ENCODE measurements at regions not wholly inside any gene's neighbourhood (a gene's known extent, or its start where the extent isn't known, plus 50 kb on each side); places are given as distances from the start of the nearest gene placed in this dataset.
A peak's percentile ranks its signal among the peaks of the same experiment; 100 is the strongest.
"Not testable (repeated sequence)": the region's sequence is repeated elsewhere in the genome, so short reads cannot be mapped to it uniquely, and the experiment has no call there.

DNA sequence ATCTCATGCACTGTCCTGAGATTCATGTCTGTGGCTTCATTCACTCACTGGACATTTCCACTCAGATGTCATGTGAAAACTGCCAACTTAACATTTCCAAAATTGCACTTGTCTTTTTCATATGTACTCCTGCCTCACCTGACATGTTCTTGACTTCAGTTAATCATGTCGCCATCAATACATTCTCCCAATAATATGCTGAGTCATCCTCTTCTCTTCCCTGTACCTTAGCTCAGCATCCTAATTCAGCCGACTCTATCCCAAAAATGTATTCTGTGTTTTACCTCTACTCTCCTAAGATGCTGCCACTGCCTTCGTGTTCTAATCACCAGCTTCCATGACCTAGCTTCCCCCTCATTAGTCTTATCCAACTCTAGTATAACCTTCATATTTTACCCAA is 93.9 kb upstream of the GNAI1 start:
- Mint-ChIP-seq H3K27me3 (ENCODE audit: low read depth) (peaks cover 5% of the 10 kb centered on the region), H3K4me1 (ENCODE audit: low read depth) (no peaks in the 10 kb centered on the region), H3K27ac (no peak overlapping the region), H3K36me3 (ENCODE audit: insufficient read depth in 2 of 2) (peaks cover 2 to 5% of the 10 kb centered on the region in 2 donors), H3K9me3 (peaks cover 10 to 11% of the 10 kb centered on the region in 2 donors), H3K4me3 (no peak overlapping the region)
- DNase-seq (no peak), ATAC-seq (replicated peaks in 1 of 2) (no peak)

- no peak for DNase-seq
- Mint-ChIP-seq H3K36me3 (ENCODE audit: insufficient read depth in 2 of 2) (peaks cover 2 to 5% of the 10 kb centered on the region in 2 donors), H3K4me3 (no peak overlapping the region), H3K4me1 (ENCODE audit: low read depth) (no peaks in the 10 kb centered on the region), H3K27ac (no peak overlapping the region), H3K27me3 (ENCODE audit: low read depth) (peaks cover 5% of the 10 kb centered on the region), H3K9me3 (peaks cover 7 to 9% of the 10 kb centered on the region in 2 donors)
- ATAC-seq (replicated peaks in 1 of 2): no peak
Measured at GRCh38 chr7:80040335-80040734, 94.3 kb upstream of the GNAI1 start.

DNA sequence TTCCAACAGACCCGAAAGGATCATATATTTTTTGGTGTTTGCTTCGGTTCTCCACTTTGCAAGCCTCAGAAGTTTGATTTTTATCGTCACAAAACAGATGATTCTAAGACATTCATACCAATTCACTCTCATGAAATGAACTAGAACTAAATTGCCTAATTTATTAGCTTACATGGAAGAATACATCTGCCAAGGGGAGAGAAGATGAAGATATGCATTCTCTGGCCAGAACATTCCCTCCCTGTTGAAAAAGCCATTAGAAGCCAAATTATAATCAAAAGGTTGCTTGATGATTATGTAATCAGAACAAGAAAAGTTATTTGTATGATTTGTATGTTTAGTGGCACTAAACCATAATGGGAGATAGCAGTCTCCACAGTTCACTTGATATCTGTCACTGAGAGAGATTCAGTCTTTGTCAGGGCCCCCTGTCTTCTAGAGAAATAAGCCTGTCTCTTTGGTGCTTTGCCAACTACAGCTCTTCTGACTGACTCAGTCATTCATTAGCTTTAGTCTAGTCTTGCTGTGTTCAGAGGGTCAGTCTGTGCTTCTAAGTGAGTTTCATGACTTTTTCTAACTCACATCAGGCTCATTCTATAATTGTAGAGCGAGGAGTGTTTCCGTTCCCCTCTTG is 95.3 kb upstream of the GNAI1 start:
- H3K27me3 Mint-ChIP-seq (ENCODE audit: low read depth): peaks cover 5% of the 10 kb centered on the region
- no peaks in the 10 kb centered on the region for H3K4me1 Mint-ChIP-seq (ENCODE audit: low read depth)
- no peak overlapping the region for H3K27ac Mint-ChIP-seq
- H3K36me3 Mint-ChIP-seq (ENCODE audit: insufficient read depth in 2 of 2): peaks cover 2% of the 10 kb centered on the region in 2 donors
- no peak overlapping the region for H3K4me3 Mint-ChIP-seq
- peaks cover 3 to 6% of the 10 kb centered on the region in 2 donors for H3K9me3 Mint-ChIP-seq
- no peak for ATAC-seq (replicated peaks in 1 of 2)
- DNase-seq: no peak

- Mint-ChIP-seq H3K4me1 (ENCODE audit: low read depth) (no peaks in the 10 kb centered on the region), H3K4me3 (no peak overlapping the region), H3K27me3 (ENCODE audit: low read depth) (no peaks in the 10 kb centered on the region), H3K36me3 (ENCODE audit: insufficient read depth in 2 of 2) (no peaks in the 10 kb centered on the region), H3K27ac (no peak overlapping the region), H3K9me3 (peaks cover 0 to 4% of the 10 kb centered on the region in 2 donors)
- no peak for DNase-seq
- ATAC-seq (replicated peaks in 1 of 2): no peak
Measured at GRCh38 chr7:80037689-80038088, 96.9 kb upstream of the GNAI1 start.

DNA sequence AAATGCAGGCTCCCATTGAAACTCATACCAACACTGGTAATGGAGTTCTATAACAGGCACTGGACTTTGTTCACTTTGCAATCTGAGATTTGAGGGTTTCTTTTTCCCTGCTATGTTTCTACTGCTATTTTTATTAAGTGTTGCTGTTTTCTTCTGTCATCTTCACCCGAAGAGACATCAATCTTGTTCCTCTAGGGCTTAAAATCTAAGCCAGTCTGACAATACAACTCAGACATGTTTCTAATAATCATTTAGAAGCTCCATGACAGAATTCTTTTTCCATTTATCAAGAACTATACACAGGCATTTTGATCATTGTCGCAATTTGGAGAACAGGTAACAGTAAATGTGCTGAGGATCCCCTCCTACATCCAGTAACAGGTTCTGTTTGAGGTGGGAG is 98.5 kb upstream of the GNAI1 start:
- Mint-ChIP-seq H3K27ac (no peak overlapping the region), H3K4me3 (no peak overlapping the region), H3K4me1 (ENCODE audit: low read depth) (no peaks in the 10 kb centered on the region), H3K36me3 (ENCODE audit: insufficient read depth in 2 of 2) (no peaks in the 10 kb centered on the region), H3K27me3 (ENCODE audit: low read depth) (no peaks in the 10 kb centered on the region), H3K9me3 (peaks cover 0 to 4% of the 10 kb centered on the region in 2 donors)
- DNase-seq (no peak), ATAC-seq (replicated peaks in 1 of 2) (no peak)

- H3K27me3 Mint-ChIP-seq (ENCODE audit: low read depth): peaks cover 7% of the 10 kb centered on the region
- H3K9me3 Mint-ChIP-seq: peaks cover 0 to 3% of the 10 kb centered on the region in 2 donors
- no peak for DNase-seq
- H3K4me3 Mint-ChIP-seq: no peak overlapping the region
- ATAC-seq (replicated peaks in 1 of 2): no peak
- H3K4me1 Mint-ChIP-seq (ENCODE audit: low read depth): no peaks in the 10 kb centered on the region
- no peak overlapping the region for H3K27ac Mint-ChIP-seq
- H3K36me3 Mint-ChIP-seq (ENCODE audit: insufficient read depth in 2 of 2): no peaks in the 10 kb centered on the region
Measured at GRCh38 chr7:80028717-80029116, 105.9 kb upstream of the GNAI1 start.

DNA sequence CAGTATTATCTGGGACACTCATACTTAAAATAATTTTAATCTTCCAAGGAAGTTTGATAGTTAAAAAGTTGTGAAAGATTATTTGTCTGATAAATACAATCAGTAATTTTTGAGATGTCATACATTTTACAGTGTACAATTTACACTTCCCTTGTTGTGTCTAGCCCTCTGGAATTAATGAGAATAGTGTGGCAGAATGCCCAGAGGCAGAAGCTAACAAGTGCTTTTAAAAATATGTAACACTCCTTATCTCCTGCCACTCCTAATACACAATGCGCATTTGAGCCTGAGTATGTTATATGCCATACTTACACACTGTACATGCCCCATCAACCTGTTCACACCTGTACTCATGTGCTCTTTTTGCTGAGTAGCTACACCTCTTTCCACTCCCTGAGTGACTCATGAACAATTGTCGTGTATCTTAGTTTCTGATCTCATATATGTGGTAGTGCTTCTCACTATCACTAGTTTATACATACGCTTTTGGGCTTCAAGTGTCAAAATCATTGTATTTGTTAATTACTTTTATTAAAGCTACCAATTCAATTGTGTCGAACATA is 106.9 kb upstream of the GNAI1 start:
- ATAC-seq (replicated peaks in 1 of 2) (no peak), DNase-seq (no peak)
- Mint-ChIP-seq H3K36me3 (ENCODE audit: insufficient read depth in 2 of 2) (peaks cover 0 to 4% of the 10 kb centered on the region in 2 donors), H3K9me3 (peaks cover 3 to 7% of the 10 kb centered on the region in 2 donors), H3K27ac (no peak overlapping the region), H3K4me1 (ENCODE audit: low read depth) (no peaks in the 10 kb centered on the region), H3K27me3 (ENCODE audit: low read depth) (peaks cover 7% of the 10 kb centered on the region), H3K4me3 (no peak overlapping the region)

- H3K4me3 Mint-ChIP-seq: no peak overlapping the region
- peaks cover 1 to 7% of the 10 kb centered on the region in 2 donors for H3K36me3 Mint-ChIP-seq (ENCODE audit: insufficient read depth in 2 of 2)
- ATAC-seq (replicated peaks in 1 of 2): no peak
- H3K4me1 Mint-ChIP-seq (ENCODE audit: low read depth): no peaks in the 10 kb centered on the region
- H3K27ac Mint-ChIP-seq: no peak overlapping the region
- DNase-seq: no peak
- H3K9me3 Mint-ChIP-seq: peaks cover 3 to 10% of the 10 kb centered on the region in 2 donors
- H3K27me3 Mint-ChIP-seq (ENCODE audit: low read depth): peaks cover 7% of the 10 kb centered on the region
Measured at GRCh38 chr7:80026766-80027165, 107.9 kb upstream of the GNAI1 start.

DNA sequence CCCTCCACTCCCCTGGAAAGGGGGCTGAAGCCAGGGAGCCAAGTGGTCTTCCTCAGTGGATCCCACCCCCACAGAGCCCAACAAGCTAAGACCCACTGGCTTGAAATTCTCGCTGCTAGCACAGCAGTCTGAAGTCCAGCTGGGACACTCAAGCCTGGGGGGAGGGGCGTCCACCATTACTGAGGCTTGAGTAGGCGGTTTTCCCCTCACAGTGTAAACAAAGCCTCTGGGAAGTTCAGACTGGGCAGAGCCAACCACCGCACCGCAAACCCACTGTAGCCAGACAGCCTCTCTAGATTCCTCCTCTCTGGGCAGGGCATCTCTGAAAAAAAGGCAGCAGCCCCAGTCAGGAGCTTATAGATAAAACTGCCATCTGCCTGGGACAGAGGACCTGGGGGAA is 114.4 kb upstream of the GNAI1 start:
- H3K4me1 Mint-ChIP-seq (ENCODE audit: low read depth); H3K4me3 Mint-ChIP-seq; H3K27ac Mint-ChIP-seq; DNase-seq; H3K36me3 Mint-ChIP-seq (ENCODE audit: insufficient read depth in 2 of 2); ATAC-seq (replicated peaks in 1 of 2); H3K9me3 Mint-ChIP-seq; H3K27me3 Mint-ChIP-seq (ENCODE audit: low read depth): not testable (repeated sequence)

- DNase-seq; H3K27ac Mint-ChIP-seq; H3K36me3 Mint-ChIP-seq (ENCODE audit: insufficient read depth in 2 of 2): not testable (repeated sequence)
Measured at GRCh38 chr7:80019809-80020207, 114.8 kb upstream of the GNAI1 start.

DNA sequence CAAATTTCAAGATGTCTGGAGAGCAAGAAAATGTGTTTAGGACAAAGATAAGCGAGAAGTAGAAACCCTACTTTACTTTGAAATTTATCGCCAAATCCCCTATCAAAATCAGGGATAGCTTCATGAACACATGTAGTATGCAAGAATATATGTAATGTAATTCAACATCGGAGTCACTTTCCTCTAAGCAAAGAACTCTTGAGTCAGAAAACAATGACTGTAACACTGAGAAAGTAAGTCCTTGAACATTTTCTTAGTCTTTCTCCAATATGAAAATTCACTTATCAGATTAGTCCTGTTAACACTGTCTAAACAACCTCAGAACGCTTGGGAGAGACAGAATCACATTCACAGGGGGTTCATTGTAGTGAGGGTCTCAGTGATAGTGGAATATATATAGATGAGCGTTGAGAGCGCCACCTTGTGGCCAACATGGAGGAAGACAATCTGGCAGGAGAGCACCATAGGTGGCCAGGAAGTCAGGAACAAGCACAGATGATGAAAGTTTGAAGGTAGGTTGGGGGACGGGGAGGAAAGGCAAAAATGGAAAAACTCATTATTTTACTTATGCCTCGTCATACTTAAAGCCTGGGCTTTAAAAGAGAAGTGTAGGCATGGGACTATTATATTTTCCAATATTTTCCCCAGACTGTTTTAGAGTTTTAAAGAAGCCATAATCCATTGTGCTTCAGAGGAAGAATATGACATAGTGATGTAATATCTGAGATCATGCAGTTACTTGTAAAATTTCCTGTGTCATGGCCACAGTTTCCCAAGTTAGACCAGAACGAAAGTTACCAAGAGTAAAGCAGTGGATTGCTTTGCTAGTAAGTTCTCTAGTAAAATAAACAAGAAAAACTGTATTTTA is 115.5 kb upstream of the GNAI1 start:
- Mint-ChIP-seq H3K36me3 (ENCODE audit: insufficient read depth in 2 of 2) (peaks cover 1 to 7% of the 10 kb centered on the region in 2 donors), H3K27me3 (ENCODE audit: low read depth) (no peaks in the 10 kb centered on the region), H3K4me1 (ENCODE audit: low read depth) (no peaks in the 10 kb centered on the region), H3K4me3 (no peak overlapping the region), H3K9me3 (peaks cover 3 to 9% of the 10 kb centered on the region in 2 donors), H3K27ac (no peak overlapping the region)
- ATAC-seq (replicated peaks in 1 of 2): peak; percentile 60 to 80
- peak; percentile 38 to 41 for DNase-seq

More at GRCh38 chr7:80019809-80020207, 114.8 kb upstream of the GNAI1 start:
- not testable (repeated sequence) for ATAC-seq (replicated peaks in 1 of 2); H3K27me3 Mint-ChIP-seq (ENCODE audit: low read depth); H3K4me3 Mint-ChIP-seq; H3K9me3 Mint-ChIP-seq; H3K4me1 Mint-ChIP-seq (ENCODE audit: low read depth)

GRCh38 chr7:80017101-80017698 is 117.4 kb upstream of the GNAI1 start:
- peaks cover 3 to 7% of the 10 kb centered on the region in 2 donors for H3K9me3 Mint-ChIP-seq
- H3K27me3 Mint-ChIP-seq (ENCODE audit: low read depth): no peaks in the 10 kb centered on the region
- DNase-seq (no peak), ATAC-seq (replicated peaks in 1 of 2) (no peak)
- H3K4me3 Mint-ChIP-seq: no peak overlapping the region
- peaks cover under 1 to 2% of the 10 kb centered on the region in 2 donors for H3K36me3 Mint-ChIP-seq (ENCODE audit: insufficient read depth in 2 of 2)
- H3K27ac Mint-ChIP-seq: no peak overlapping the region
- no peaks in the 10 kb centered on the region for H3K4me1 Mint-ChIP-seq (ENCODE audit: low read depth)

DNA sequence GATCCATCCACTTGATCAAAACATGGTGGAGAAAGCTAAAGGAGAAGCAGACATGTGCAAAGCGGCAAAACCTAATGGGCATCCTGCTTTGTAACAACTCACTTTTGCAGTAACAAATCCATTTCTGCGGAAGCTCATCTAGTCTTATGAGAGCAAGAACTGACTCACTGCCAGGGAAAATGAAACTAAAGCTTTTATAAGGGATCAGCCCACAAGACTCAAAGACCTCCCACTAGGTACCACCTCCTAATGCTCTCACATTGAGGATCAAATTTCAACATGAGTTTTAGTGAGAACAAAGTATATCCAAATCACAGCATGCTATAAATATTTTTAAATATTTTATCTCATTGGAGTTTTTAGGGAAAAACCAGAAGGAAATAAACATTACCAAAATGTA is 120.1 kb upstream of the GNAI1 start:
- Mint-ChIP-seq H3K27ac (no peak overlapping the region), H3K9me3 (peaks cover 3 to 4% of the 10 kb centered on the region in 2 donors), H3K36me3 (ENCODE audit: insufficient read depth in 2 of 2) (no peaks in the 10 kb centered on the region), H3K4me1 (ENCODE audit: low read depth) (no peaks in the 10 kb centered on the region), H3K4me3 (no peak overlapping the region), H3K27me3 (ENCODE audit: low read depth) (no peaks in the 10 kb centered on the region)
- ATAC-seq (replicated peaks in 1 of 2) (no peak), DNase-seq (no peak)

Measured in activated T-cell treated with anti-CD3 and anti-CD28 coated beads, Interleukin-2, amount 50 U/mL, for 72 hours (primary cell).